CD4-positive, alpha-beta T cell treated with Interleukin-17A for 1 hour (primary cell): ENCODE measurements at regions not wholly inside any gene's neighbourhood (a gene's known extent, or its start where the extent isn't known, plus 50 kb on each side); places are given as distances from the start of the nearest gene placed in this dataset.

Experiments used
- DNase-seq: peaks from one replicate; pipeline ENCODE4 v3.0.0-alpha.2; 2020

DNA sequence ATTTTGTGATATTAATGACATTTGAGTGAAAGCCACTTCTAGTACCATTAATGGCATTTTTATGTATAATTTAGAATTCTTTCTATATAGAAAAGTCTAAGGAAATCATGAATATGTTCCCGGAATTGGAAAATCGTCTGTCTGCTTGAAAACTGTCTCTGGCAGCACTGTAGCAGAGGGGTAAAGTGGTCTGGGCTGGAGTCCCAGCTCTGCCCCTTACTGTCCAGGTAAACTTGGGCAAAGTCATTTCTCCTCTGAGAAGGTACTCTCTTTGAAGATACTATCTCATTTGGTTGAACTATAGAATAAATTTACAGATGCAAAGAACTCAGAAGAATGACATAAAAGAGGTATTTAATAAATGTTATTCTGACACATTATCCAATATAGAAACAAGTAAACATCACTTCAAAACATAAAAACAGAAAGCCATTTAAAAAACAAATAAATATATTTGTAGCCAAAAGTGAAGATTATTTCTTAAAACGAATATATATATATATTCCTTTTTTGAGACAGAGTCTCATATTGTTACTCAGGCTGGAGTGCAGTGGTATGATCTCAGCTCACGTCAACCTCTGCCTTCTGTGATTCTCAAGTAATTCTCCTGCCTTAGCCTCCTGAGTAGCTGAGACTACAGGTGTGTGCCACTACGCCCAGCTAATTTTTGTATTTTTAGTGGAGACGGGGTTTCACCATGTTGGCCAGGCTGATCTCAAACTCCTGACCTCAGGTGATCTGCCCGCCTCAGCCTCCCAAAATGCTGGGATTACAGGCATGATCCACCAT is 149.8 kb upstream of the ITGA4 start:
- peak; percentile 33 for DNase-seq

DNA sequence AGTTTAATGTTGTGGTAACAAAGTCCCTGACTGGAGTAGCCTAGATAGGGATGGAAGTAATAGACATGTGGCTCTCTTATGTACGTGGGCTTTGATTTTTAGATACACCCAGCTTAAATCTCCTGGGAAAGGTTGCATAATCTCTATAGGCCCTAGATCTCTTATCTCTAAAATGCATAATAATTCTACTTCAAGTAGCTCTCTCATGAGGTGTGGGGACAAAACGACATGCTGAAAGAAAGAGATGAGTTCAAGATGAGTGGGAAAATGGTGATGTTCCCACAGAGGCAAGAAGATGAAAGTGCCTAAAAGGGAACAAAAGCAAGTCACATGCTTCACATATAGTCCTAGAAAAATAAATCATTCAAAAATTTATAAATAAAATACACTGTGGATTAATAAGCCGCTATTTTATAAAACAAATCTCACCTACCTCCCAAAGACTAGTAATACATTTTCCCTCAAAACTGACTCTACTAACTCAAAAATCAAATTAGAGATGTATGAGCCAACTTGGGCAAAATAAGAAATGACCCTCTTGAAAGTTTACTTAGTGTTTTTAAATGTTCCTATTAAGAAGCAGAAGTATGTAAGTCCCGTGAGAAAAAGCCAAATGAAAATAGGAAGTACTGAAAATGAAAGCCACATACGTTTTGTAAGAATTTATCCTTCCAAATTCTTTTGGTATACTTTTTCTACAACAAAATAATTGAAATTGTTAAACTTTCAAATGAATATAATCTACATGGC is 148.2 kb upstream of the ITGA4 start:
- DNase-seq = peak; percentile 34

DNA sequence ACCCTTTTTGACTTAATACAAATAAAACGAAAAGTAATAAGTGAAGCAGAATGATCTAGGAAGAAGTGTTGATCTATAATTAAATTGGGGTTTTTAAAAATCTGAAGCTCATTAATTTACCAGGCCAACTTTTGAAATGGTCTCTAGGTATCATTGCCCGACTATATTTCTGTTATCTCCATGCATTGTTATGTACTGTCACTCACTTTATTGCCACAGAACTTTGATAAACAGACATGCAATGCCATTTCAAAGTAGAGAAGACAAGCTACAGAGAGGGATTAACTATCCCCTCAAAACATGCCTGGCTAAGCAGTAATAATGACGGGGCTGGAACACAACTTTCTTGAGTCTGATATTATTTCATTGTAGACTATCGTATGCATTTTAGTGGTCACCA is 147.6 kb upstream of the ITGA4 start:
- peak; percentile 45 for DNase-seq

DNA sequence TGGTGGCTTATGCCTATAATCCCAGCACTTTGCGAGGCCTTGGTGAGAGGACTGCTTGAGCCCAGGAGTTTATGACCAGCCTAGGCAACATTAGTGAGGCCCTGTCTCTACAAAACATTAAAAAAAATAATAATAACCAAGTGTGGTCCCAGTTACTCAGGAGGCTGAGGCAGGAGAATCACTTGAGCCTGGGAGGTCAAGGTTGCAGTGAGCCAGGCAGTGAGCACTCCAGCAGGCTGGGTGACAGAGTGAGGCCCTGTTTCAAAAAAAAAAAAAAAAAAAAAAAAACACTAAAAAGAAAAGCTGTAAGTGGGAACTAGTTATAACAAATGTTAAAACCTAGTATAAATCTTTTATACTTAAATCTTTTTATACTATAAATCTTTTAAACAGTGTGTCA is 146.2 kb upstream of the ITGA4 start:
- DNase-seq = no peak

DNA sequence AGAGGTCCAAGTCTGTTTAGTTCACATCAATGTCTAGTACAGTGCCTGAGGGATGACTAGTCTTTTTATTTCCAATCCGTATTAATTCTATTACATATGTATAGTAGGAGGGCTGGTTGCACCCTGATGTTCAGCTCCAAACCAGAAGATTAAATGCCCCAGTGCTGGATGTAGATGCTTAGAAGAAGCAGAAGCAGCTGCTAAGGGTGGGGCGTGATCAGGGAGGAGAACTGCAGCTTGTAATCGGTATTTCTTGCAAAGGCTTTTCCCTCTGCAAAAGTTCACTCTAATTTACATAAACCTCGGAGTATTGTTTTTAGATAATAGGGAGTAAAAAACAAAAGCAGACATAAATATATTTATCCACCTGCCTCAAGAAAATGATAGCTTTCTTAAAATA is 145.3 kb upstream of the ITGA4 start:
- peak; percentile 40 for DNase-seq

DNA sequence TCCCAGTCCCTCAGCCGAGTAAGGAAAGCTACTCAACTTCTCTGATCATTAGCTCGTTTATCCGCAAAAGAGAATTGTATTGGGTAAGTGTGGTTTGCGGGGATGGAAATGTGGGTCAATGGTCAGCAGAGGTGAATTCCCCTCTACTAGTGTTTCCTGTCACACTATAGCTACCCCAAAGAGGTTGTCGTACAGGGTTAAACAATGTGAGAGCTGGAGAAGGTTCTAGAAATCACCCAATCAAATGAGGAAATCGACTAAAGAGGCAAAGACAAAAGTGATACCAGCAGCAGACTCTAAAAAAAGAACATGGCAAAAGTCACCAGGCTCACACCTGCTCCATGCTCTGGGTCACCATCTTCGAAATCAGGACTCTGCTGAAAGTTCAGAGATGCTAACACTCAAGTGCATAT is 144.7 kb upstream of the ITGA4 start:
- DNase-seq = peak; percentile 79

DNA sequence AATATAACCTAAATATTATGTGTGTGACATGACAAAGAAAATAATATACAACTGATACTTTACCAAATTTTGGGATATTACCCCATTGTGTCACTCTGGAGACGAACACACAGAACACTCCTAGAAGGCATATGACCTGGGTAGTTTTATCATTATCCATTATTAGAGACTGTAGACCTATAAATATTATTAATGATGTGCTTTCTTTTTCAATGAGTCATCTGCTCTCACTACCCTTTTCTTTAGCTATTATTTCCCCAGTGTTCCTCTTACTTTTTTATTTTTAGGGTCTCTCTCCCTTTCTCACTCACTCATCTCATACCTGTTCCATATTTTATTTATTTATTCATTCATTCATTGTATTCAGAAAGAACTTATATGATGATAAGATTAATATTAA is 143.3 kb upstream of the ITGA4 start:
- DNase-seq = no peak

DNA sequence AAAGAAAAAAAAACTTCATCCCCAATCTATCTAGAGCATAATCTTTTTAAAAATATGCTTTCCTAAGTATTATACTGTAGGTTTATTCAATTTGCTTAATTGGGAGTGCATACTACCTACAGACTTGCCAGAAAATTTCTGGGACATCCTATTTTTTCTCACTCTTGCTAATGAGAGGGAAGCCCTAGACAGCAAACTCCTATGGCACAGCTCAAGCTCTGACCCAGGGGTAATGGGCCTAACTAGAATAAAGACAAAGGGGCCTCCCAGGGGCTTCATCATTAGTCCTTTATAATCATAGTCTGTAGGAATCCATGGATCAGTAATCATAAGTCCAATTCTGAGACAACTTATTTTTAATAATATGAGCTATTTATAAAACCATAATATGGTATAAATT is 142.6 kb upstream of the ITGA4 start:
- DNase-seq = no peak

DNA sequence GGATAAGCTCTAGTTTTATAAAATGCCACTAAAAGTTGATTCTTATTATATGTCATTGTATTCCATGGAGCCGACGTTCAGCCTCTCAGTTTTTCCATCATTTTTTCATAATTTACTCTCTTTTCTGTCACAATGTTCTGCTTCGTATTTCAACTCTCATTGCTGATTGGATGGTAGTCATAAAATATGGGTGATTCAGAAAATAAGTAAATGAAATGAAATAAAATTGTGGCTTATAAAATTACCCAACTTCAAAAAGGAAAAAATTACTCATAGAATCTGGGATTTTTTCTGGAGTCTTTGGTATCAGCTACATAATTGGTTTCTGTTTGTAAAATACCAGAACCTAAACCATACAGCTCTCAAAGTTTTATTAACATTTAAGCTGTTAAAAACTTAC is 139.7 kb upstream of the ITGA4 start:
- DNase-seq = no peak

DNA sequence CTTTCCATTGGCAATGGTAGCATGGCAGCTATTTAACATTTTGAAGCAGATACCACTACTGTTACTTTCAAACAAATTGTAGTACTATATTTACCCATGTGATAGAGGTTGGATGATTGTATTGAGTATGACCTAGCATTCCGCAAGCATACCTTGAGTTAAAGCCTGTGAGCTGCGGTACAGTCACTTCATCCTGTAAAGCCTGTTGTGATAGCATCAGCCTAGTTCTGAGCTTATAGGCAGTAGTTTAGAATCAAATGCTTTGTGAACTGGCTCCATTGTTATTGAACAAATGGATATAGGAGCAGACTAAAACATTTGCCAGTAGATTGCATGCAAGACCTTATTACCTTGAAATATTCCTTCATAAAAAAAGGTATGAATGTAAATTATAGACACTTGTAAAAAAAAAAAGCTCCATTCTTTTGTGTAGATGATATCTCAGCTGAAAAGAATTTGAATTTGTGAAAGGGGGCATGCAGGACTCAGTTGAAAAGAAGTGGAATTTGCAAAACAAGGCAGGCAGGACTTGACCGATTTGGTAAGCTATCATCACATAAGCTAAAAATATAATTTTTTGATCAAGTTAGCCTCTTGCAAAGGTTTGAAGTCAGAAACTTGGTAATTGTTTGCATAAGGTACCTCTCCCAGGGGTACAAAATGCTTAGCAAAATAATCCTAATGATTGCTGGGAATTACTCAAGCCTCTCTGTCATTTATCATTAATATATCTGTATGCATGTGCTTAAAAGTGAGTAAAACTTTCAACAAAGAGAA is 138.5 kb upstream of the ITGA4 start:
- no peak for DNase-seq

DNA sequence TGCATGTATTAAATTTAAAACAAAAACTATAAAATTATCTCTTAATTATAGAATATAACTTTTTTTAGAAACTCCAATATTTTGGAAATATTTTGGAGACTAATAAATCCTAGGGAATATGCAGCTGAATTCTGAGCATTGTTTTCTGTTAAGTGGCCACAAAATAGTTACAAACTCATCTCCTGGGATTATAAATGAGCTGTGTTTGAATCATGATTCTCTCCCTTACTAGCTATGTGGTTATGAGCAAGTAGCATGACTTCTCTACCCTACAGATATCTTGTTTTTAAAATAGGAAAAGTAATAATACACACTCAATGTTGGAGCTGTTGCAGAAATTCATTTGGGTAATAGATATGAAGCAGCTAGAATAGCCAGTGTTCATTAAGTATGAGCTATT is 137.9 kb upstream of the ITGA4 start:
- no peak for DNase-seq

DNA sequence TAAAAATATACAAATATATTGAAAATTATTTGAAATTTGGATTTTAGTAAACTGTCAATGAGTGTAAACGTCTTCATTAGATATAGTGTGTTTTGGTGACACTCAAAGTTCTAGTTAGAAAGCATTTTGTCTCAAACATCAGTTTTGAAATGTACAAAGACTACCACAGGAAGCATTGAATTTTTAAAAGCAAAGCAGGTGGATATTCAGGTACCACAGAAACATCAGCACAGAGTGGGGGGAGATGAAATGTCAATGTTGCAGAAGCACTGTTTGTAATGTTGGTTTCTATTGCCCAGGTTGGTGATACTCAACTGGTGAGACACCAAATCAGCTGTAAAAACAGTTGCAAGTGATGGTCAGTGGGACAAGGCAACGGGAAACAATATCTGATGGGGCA is 136.5 kb upstream of the ITGA4 start:
- no peak for DNase-seq

DNA sequence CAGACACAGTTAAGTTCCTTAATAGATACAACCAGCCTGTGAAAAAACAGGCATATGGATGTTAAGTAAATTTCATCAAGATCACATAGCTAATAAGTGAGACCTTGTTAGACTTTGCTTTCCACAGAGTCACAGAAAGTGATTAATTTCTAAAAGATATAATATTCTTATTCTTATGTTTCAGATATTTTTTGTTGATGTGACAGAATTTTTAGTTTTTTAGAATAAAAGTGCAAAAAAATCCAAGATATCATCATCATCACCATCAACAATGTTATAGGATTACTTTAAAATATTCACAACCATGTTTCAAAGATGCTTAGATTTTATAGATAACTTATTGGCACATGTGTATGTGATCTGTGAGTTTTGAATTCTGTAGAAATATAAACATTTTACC is 132.3 kb upstream of the ITGA4 start:
- DNase-seq = no peak

DNA sequence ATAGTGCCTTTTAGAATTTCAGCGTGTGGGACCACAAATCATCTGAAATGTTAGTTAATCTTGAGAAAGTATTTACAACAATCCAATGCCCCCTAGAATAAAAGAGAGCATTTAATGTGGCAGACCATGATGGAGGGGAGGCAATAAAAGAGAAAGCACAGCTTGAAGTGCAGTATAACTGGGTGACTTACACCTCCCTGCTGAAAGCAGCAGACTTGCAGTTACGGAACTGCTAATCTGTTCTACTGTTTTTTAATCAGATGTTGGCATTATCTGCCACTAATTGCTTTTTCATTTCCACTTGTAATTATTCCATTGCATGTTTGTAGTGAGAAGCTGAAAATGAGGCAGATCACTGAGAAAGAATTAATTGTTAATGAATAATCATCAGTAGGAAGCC is 130.5 kb upstream of the ITGA4 start:
- DNase-seq = no peak

DNA sequence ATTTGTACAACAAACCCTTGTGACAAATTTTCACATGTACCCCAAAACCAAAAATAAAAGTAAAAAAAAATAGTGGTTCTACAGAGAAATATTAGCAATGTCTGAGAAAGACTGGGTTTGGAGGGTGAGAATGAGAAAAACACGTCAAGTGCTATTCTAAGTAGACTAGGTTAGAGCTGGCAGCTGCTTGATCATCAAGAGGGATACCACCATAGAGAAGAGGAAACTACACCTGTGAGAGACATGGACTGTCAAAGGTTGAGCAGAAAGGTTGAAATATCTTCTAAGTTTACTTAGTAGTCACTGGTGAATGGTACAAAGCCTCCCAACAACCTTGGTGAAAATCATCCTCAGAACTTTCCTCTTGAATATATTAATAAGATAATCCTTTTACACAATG is 126.9 kb upstream of the ITGA4 start:
- DNase-seq = no peak

DNA sequence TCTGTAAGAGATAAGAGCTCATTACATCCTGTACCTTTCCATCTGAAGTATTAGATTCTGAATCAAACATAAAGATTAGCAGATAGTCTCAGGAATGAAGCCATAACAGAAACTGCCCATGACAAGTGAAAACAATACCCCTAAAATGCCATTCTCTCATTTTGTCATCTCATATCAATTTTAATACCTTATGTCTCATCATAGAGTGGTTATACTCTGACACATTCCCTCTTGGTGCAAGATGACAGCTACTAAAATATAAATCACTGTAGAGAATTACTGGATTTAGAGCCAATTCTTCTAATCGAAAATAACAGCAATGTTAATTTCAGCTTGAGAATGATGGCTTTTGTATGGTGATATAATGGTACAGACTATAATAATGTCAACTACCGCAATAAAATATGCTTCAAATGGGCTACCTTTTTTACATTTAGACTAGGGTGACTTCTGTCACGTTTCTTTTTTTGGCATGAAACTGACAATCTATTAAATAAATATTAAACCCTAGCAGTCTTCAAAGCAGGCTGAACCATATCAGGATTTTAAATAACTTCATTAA is 125.1 kb upstream of the ITGA4 start:
- DNase-seq = no peak

DNA sequence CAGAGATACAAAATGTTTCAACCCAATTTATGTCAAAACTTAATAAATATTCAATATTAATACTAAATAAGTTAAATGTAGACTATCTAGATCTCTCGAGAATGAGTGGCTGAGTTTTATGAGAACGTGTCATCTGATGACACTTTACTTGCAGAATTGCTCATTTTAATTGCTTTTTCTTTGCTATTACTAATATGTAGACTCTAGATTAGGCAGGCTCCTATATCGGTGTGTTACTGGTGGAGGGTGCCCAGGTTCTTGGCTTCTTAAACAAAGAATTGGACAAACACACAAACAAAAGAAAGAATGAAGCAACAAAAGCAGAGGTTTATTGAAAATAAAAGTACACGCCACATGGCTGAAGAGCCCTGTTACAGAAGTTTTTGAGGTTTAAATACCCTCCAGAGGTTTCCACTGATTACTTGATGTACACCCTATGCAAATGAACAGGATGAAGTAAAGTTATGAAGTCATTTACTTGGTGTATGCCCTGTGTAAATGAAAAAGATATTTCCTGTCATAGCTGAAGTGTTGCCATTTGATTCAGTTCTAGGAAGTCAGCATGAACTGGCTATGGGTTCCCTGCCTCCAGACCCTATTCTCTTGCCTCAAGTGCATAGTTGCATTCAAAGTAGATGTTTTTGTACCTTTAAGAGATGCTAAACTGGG is 122.9 kb upstream of the ITGA4 start:
- no peak for DNase-seq

DNA sequence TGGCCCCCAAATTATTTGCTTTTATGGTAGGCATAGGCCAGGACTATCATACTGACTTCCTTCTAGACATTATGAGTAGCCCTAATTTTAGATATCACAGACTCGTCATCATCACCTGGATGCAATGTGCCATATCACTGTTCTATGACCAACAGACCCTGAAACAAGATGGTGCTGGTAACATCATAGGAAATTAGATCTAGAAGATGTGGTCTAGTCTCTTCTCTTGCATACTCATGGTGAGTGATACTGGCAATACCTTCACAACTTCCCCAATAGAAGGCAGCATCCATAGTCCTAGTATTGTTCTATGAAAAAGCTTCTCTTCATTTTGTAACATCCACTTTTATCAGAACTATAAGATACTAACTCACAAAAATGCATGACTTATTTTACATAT is 116.3 kb upstream of the ITGA4 start:
- no peak for DNase-seq

DNA sequence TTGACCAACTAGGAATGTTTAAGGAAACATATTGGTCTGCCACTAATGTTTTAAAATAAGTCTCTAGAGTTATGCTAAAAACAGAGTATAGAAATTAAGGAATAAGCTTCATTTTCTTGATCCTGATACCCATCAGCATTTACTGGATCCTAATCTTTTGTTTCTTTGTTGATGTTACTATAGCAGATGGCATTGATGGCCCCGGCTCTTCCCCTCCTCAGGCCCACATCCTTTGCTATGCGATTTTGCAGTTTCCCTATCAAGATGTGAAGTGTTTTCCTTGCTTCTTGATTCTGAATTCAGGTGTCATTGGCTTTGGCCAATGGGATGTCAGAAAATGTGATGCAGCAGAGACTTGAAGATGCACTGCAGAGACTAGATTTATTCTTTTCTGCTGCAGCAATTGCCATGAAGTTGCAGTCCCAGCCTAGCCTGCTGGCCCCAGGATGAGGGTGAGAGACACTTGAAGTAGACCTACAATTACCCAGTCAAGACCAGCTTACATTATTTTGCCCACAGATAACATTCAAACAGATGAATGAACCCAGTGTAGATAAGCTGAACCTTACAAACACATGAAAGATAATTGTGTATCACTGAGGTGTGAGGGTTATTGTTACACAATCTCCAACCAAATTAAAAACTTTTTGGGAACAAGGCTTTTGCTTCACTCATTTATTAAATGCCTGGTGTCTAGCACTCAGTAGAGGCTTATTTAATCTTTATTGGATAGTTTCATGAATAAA is 115.2 kb upstream of the ITGA4 start:
- DNase-seq = no peak

DNA sequence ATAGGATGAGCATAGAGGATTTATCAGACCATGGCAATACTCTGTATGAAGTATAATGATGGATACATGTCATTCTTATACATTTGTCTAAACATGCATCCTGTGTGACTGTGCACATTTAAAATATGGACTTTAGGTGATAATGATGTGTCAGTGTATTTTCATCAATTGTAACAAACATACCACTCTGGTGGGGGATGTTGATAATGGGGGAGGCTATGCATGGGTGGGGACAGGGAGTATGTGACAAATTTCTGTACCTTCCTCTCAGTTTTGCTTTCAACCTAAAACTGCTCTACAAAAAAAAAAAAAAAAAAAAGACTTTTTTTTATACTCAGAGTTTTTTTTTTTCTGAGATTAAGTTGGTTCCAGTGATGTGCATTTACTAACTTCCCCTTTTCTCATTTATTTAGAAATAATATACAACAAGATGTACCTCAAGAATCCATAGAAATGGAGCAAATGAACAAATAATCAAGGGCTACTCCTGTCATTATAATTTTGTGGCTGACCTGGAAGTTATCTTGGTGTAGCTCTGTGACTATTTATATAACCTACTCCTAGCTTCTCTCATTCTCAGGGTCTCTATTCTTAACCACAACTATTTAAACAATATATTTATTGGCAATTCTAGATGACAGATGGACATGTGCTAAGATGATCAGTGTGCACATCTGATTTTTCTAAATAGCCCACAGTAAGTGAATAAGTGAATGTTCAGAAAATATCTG is 108.9 kb upstream of the ITGA4 start:
- DNase-seq = no peak

DNA sequence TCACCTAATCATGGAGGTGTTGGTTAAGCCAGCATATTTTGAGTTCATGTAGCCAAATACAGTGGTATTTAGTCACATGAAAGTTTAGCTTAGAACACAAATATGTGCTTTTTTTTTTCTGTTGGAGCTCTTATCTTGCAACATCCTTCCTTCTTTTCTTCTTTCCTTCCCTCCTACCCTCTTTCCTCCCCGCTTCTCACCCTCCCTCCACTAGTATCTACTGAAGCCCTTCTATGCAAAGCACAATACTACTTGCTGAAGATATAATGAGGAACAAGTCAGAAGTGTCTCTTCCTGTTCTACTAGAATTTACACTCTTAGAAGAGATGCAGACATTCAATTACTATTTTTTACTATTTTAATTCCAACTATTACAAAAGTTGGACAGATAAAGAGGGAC is 105.0 kb upstream of the ITGA4 start:
- DNase-seq = no peak

DNA sequence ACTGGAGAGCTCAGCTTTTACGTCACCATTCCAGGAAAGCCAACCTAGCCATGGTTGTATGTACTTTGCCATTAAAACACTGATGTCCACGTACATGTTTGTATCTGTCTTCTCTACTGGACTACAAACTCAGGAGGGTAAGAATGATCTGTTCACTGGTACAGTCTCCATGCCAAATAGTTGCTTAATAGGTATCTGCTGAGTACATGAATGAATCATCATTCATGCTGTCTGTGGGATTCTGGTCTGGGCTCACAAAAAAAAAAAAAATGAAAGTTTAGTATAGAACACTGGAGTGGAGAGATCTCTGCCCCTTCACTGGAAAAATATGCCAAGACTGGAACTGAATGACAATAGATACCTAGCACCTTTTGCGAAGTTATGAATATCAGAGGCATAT is 102.6 kb upstream of the ITGA4 start:
- no peak for DNase-seq
